Uterus (tissue), 2 donors: ENCODE measurements at regions not wholly inside any gene's neighbourhood (a gene's known extent, or its start where the extent isn't known, plus 50 kb on each side); places are given as distances from the start of the nearest gene placed in this dataset.

Source experiments
- POLR2A ChIP-seq, 2 donors: fragments of 450-650 bp; IDR thresholded peaks; one replicate each; pipeline ENCODE4 v1.6.1; 2016; ENCODE audit warnings: antibody characterized with exemption in 2 of 2, mild to moderate bottlenecking in 1 of 2, moderate library complexity in 1 of 2
- TF ChIP-seq, protein P1 (sequence below), 4 experiments: fragments of 200-600 bp in 2 of 4; fragments of 450-650 bp in 2 of 4; sonication (generic) in 2 of 4; IDR thresholded peaks; one replicate each; pipeline ENCODE4 v1.5.1; 2016 to 2019; ENCODE audit warnings: antibody characterized with exemption in 4 of 4, mild to moderate bottlenecking in 2 of 4, moderate library complexity in 1 of 4

GRCh38 chr12:126895951-126896913 is 1370.7 kb upstream of the TMEM132C start:
- TF ChIP-seq, protein P1, sequence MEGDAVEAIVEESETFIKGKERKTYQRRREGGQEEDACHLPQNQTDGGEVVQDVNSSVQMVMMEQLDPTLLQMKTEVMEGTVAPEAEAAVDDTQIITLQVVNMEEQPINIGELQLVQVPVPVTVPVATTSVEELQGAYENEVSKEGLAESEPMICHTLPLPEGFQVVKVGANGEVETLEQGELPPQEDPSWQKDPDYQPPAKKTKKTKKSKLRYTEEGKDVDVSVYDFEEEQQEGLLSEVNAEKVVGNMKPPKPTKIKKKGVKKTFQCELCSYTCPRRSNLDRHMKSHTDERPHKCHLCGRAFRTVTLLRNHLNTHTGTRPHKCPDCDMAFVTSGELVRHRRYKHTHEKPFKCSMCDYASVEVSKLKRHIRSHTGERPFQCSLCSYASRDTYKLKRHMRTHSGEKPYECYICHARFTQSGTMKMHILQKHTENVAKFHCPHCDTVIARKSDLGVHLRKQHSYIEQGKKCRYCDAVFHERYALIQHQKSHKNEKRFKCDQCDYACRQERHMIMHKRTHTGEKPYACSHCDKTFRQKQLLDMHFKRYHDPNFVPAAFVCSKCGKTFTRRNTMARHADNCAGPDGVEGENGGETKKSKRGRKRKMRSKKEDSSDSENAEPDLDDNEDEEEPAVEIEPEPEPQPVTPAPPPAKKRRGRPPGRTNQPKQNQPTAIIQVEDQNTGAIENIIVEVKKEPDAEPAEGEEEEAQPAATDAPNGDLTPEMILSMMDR (IDR thresholded peaks at IDR 0.05): no peak
- no peak for TF ChIP-seq POLR2A (IDR thresholded peaks at IDR 0.05)
